ENCODE measurements at regions not wholly inside any gene's neighbourhood (a gene's known extent, or its start where the extent isn't known, plus 50 kb on each side); places are given as distances from the start of the nearest gene placed in this dataset.
"Not testable (repeated sequence)": the region's sequence is repeated elsewhere in the genome, so short reads cannot be mapped to it uniquely, and the experiment has no call there.

GRCh38 chr12:27133022-27133590 is 50.7 kb upstream of the C12orf71 start:
- no peaks in the 10 kb centered on the region for H3K9me3 ChIP-seq (ENCODE audit: control insufficient read depth, insufficient read depth, low read length)
- H3K4me1 ChIP-seq (ENCODE audit: control insufficient read depth, insufficient read depth, low read length), result no peaks in the 10 kb centered on the region
- DNase-seq (ENCODE audit: low read depth in 4 of 6, low spot score in 6 of 6), result no peak
- no peaks in the 10 kb centered on the region for H3K27me3 ChIP-seq (ENCODE audit: control insufficient read depth, insufficient read depth, low read length)
- H3K4me3 ChIP-seq (ENCODE audit: low read depth, low read length), result no peak overlapping the region
- no CpG with 5 or more reads among the region's 1 CpG for WGBS (ENCODE audit: insufficient coverage)
- no peak overlapping the region for H3K27ac ChIP-seq (ENCODE audit: low read depth, low read length)
- no peaks in the 10 kb centered on the region for H3K36me3 ChIP-seq (ENCODE audit: control insufficient read depth, insufficient read depth, low read length)

- Histone ChIP-seq H3K4me1 (ENCODE audit: control insufficient read depth, insufficient read depth, low read length) (no peaks in the 10 kb centered on the region), H3K36me3 (ENCODE audit: control insufficient read depth, insufficient read depth, low read length) (no peaks in the 10 kb centered on the region), H3K27ac (ENCODE audit: low read depth, low read length) (no peak overlapping the region), H3K4me3 (ENCODE audit: low read depth, low read length) (no peak overlapping the region), H3K27me3 (ENCODE audit: control insufficient read depth, insufficient read depth, low read length) (no peaks in the 10 kb centered on the region), H3K9me3 (ENCODE audit: control insufficient read depth, insufficient read depth, low read length) (no peaks in the 10 kb centered on the region)
- DNase-seq (ENCODE audit: low read depth in 4 of 6, low spot score in 6 of 6), result no peak
- no CpG with 5 or more reads among the region's 2 CpGs for WGBS (ENCODE audit: insufficient coverage)
These were observed 58.1 kb upstream of the C12orf71 start for GRCh38 chr12:27140478-27140969.

GRCh38 chr12:27142101-27142721 is 59.8 kb upstream of the C12orf71 start:
- Histone ChIP-seq H3K4me3 (ENCODE audit: low read depth, low read length) (no peak overlapping the region), H3K9me3 (ENCODE audit: control insufficient read depth, insufficient read depth, low read length) (no peaks in the 10 kb centered on the region), H3K27me3 (ENCODE audit: control insufficient read depth, insufficient read depth, low read length) (no peaks in the 10 kb centered on the region), H3K27ac (ENCODE audit: low read depth, low read length) (no peak overlapping the region), H3K36me3 (ENCODE audit: control insufficient read depth, insufficient read depth, low read length) (no peaks in the 10 kb centered on the region), H3K4me1 (ENCODE audit: control insufficient read depth, insufficient read depth, low read length) (peaks cover 4% of the 10 kb centered on the region)
- DNase-seq (ENCODE audit: low read depth in 4 of 6, low spot score in 6 of 6), result peak; percentile 26 to 85 (median 52)
- 0% methylated on average over 1 of the region's 3 CpGs for WGBS (ENCODE audit: insufficient coverage)

GRCh38 chr12:27143256-27144069 is 61.1 kb upstream of the C12orf71 start:
- no peak for DNase-seq (ENCODE audit: low read depth in 4 of 6, low spot score in 6 of 6)
- H3K4me3 ChIP-seq (ENCODE audit: low read depth, low read length), result no peak overlapping the region
- no peaks in the 10 kb centered on the region for H3K27me3 ChIP-seq (ENCODE audit: control insufficient read depth, insufficient read depth, low read length)
- H3K27ac ChIP-seq (ENCODE audit: low read depth, low read length), result no peak overlapping the region
- no peaks in the 10 kb centered on the region for H3K36me3 ChIP-seq (ENCODE audit: control insufficient read depth, insufficient read depth, low read length)
- 100% methylated on average over 2 of the region's 7 CpGs for WGBS (ENCODE audit: insufficient coverage)
- peaks cover 4% of the 10 kb centered on the region for H3K4me1 ChIP-seq (ENCODE audit: control insufficient read depth, insufficient read depth, low read length)
- no peaks in the 10 kb centered on the region for H3K9me3 ChIP-seq (ENCODE audit: control insufficient read depth, insufficient read depth, low read length)

GRCh38 chr12:27145725-27146124 is 63.3 kb upstream of the C12orf71 start:
- WGBS (ENCODE audit: insufficient coverage), result no CpG with 5 or more reads among the region's 1 CpG
- H3K4me1 ChIP-seq (ENCODE audit: control insufficient read depth, insufficient read depth, low read length); H3K4me3 ChIP-seq (ENCODE audit: low read depth, low read length); H3K27me3 ChIP-seq (ENCODE audit: control insufficient read depth, insufficient read depth, low read length); H3K36me3 ChIP-seq (ENCODE audit: control insufficient read depth, insufficient read depth, low read length); DNase-seq (ENCODE audit: low read depth in 4 of 6, low spot score in 6 of 6); H3K27ac ChIP-seq (ENCODE audit: low read depth, low read length); H3K9me3 ChIP-seq (ENCODE audit: control insufficient read depth, insufficient read depth, low read length): not testable (repeated sequence)

GRCh38 chr12:27148373-27148772 is 66.0 kb upstream of the C12orf71 start:
- no peak for DNase-seq (ENCODE audit: low read depth in 4 of 6, low spot score in 6 of 6)
- Histone ChIP-seq H3K4me3 (ENCODE audit: low read depth, low read length) (no peak overlapping the region), H3K27me3 (ENCODE audit: control insufficient read depth, insufficient read depth, low read length) (no peaks in the 10 kb centered on the region), H3K27ac (ENCODE audit: low read depth, low read length) (no peak overlapping the region), H3K4me1 (ENCODE audit: control insufficient read depth, insufficient read depth, low read length) (peaks cover 4% of the 10 kb centered on the region), H3K36me3 (ENCODE audit: control insufficient read depth, insufficient read depth, low read length) (no peaks in the 10 kb centered on the region), H3K9me3 (ENCODE audit: control insufficient read depth, insufficient read depth, low read length) (no peaks in the 10 kb centered on the region)

GRCh38 chr12:27148791-27149190 is 66.4 kb upstream of the C12orf71 start:
- no peak overlapping the region for H3K27ac ChIP-seq (ENCODE audit: low read depth, low read length)
- no CpG with 5 or more reads among the region's 2 CpGs for WGBS (ENCODE audit: insufficient coverage)
- no peak overlapping the region for H3K4me3 ChIP-seq (ENCODE audit: low read depth, low read length)
- no peaks in the 10 kb centered on the region for H3K9me3 ChIP-seq (ENCODE audit: control insufficient read depth, insufficient read depth, low read length)
- no peaks in the 10 kb centered on the region for H3K27me3 ChIP-seq (ENCODE audit: control insufficient read depth, insufficient read depth, low read length)
- DNase-seq (ENCODE audit: low read depth in 4 of 6, low spot score in 6 of 6), result no peak
- peaks cover 4% of the 10 kb centered on the region for H3K4me1 ChIP-seq (ENCODE audit: control insufficient read depth, insufficient read depth, low read length)
- H3K36me3 ChIP-seq (ENCODE audit: control insufficient read depth, insufficient read depth, low read length), result no peaks in the 10 kb centered on the region

- peaks cover 4% of the 10 kb centered on the region for H3K4me1 ChIP-seq (ENCODE audit: control insufficient read depth, insufficient read depth, low read length)
- H3K4me3 ChIP-seq (ENCODE audit: low read depth, low read length), result no peak overlapping the region
- H3K36me3 ChIP-seq (ENCODE audit: control insufficient read depth, insufficient read depth, low read length), result no peaks in the 10 kb centered on the region
- no peaks in the 10 kb centered on the region for H3K27me3 ChIP-seq (ENCODE audit: control insufficient read depth, insufficient read depth, low read length)
- H3K27ac ChIP-seq (ENCODE audit: low read depth, low read length), result no peak overlapping the region
- no peaks in the 10 kb centered on the region for H3K9me3 ChIP-seq (ENCODE audit: control insufficient read depth, insufficient read depth, low read length)
- 93% methylated on average over 3 of the region's 3 CpGs for WGBS (ENCODE audit: insufficient coverage)
- no peak for DNase-seq (ENCODE audit: low read depth in 4 of 6, low spot score in 6 of 6)
These were observed 69.1 kb upstream of the C12orf71 start for GRCh38 chr12:27151479-27151878.

GRCh38 chr12:27158297-27158696 is 75.9 kb upstream of the C12orf71 start:
- Histone ChIP-seq H3K27me3 (ENCODE audit: control insufficient read depth, insufficient read depth, low read length) (no peaks in the 10 kb centered on the region), H3K36me3 (ENCODE audit: control insufficient read depth, insufficient read depth, low read length) (no peaks in the 10 kb centered on the region), H3K4me3 (ENCODE audit: low read depth, low read length) (no peak overlapping the region), H3K27ac (ENCODE audit: low read depth, low read length) (peak overlapping the region; percentile 16), H3K9me3 (ENCODE audit: control insufficient read depth, insufficient read depth, low read length) (no peaks in the 10 kb centered on the region), H3K4me1 (ENCODE audit: control insufficient read depth, insufficient read depth, low read length) (no peaks in the 10 kb centered on the region)
- DNase-seq (ENCODE audit: low read depth in 4 of 6, low spot score in 6 of 6), result peak in 4 of 6 donors; percentile 17 to 72 (median 37)
- WGBS (ENCODE audit: insufficient coverage), result 33% methylated on average over 1 of the region's 6 CpGs

Measured in spinal cord (tissue), 9 donors.